ENCODE measurements at regions not wholly inside any gene's neighbourhood (a gene's known extent, or its start where the extent isn't known, plus 50 kb on each side); places are given as distances from the start of the nearest gene placed in this dataset.

- no peaks in the 10 kb centered on the region for H3K27me3 ChIP-seq (ENCODE audit: control insufficient read depth in 2 of 2, insufficient read depth in 2 of 2, low read length in 2 of 2)
- DNase-seq (ENCODE audit: extremely low read depth in 1 of 4, low spot score in 3 of 4) (peak; percentile 27 to 36 (median 32)), ATAC-seq (peak; percentile 74), FAIRE-seq (peak; percentile 68)
- H3K4me1 ChIP-seq (replicated peaks in 1 of 2; ENCODE audit: control insufficient read depth in 2 of 2, insufficient read depth in 2 of 2, low read length in 2 of 2): no peaks in the 10 kb centered on the region; a peak in 3 of 5 replicates
- intact Hi-C loops (cut with micrococcal nuclease): loop anchor here (1.0 to 10.0 kb wide), 4 partner anchors 305 to 1076 kb away; no protein-coding TSS in a partner anchor
- in situ Hi-C loops (cut with MboI): no loop called here
- H2AFZ ChIP-seq (ENCODE audit: low read depth, low read length): no peak overlapping the region
- BruUV-seq (replicated peaks): no TSS peak
- 38% methylated on average over 2 of the region's 2 CpGs for WGBS (ENCODE audit: insufficient coverage, low coverage, missing lambda C conversion rate)
- no peaks in the 10 kb centered on the region for H3K36me3 ChIP-seq (ENCODE audit: control insufficient read depth, insufficient read depth, low read length)
- no peaks in the 10 kb centered on the region for H4K20me1 ChIP-seq (replicated peaks; ENCODE audit: control insufficient read depth, insufficient read depth, low read length)
- no peaks in the 10 kb centered on the region for H3K9me3 ChIP-seq (replicated peaks; ENCODE audit: control insufficient read depth, insufficient read depth, low read depth, low read length)
- ChIA-PET CTCF (ENCODE audit: low intra/inter-chr PET ratio) (interaction anchor here (0.8 kb wide), 1 partner anchor 304 kb away, joined by 6 read pairs; no protein-coding TSS in a partner anchor), POLR2A (no interaction called here)
- H3K4me2 ChIP-seq (ENCODE audit: insufficient read depth, low read length): no peak overlapping the region
- no peak overlapping the region for H3K9ac ChIP-seq (ENCODE audit: insufficient read depth in 1 of 2, low read depth in 2 of 2, low read length in 2 of 2)
- no peaks in the 10 kb centered on the region for H3K79me2 ChIP-seq (ENCODE audit: control insufficient read depth, insufficient read depth, low read length)
- H3K9me1 ChIP-seq (ENCODE audit: control insufficient read depth, insufficient read depth, low read length): no peaks in the 10 kb centered on the region
- H3K4me3 ChIP-seq: no peak overlapping the region
- no peak overlapping the region for H3K27ac ChIP-seq (ENCODE audit: extremely low read depth, low read depth, low read length)
- TF ChIP-seq NFIX (CRISPR knock-in tag; IDR thresholded peaks at IDR 0.05; ENCODE audit: low read depth) (no peak), SMC3 (conservative IDR thresholded peaks at IDR 0.05; ENCODE audit: insufficient read depth, low read depth, low read length) (peak; percentile 61), SIN3A (IDR thresholded peaks at IDR 0.05; ENCODE audit: borderline replicate concordance in 2 of 2, control insufficient read depth in 1 of 2, low read depth in 2 of 2, low read length in 2 of 2) (no peak), GABPA (tag; conservative IDR thresholded peaks at IDR 0.05; ENCODE audit: low read depth) (0 out of 2 replicates have a peak, but pooled peaks have one; percentile 21), THRAP3 (IDR thresholded peaks at IDR 0.05; ENCODE audit: borderline replicate concordance) (no peak), ESRRA (IDR thresholded peaks at IDR 0.05; ENCODE audit: borderline replicate concordance, low read depth) (0 out of 2 replicates have a peak, but pooled peaks have one; percentile 13), RAD21 (CRISPR knock-in tag; conservative IDR thresholded peaks at IDR 0.05 in 1 of 2, IDR thresholded peaks at IDR 0.05 in 1 of 2) (peak; percentile 82 to 85), ZNF282 (CRISPR knock-in tag; IDR thresholded peaks at IDR 0.05) (no peak), MTA3 (IDR thresholded peaks at IDR 0.05; ENCODE audit: borderline replicate concordance) (peak; percentile 17; the same call in 1 of the 2 replicates), REST (IDR thresholded peaks at IDR 0.05; ENCODE audit: borderline replicate concordance) (peak; percentile 79), REST (CRISPR knock-in tag; IDR thresholded peaks at IDR 0.05; ENCODE audit: low read depth) (no peak)
- TF ChIP-seq, protein P1, sequence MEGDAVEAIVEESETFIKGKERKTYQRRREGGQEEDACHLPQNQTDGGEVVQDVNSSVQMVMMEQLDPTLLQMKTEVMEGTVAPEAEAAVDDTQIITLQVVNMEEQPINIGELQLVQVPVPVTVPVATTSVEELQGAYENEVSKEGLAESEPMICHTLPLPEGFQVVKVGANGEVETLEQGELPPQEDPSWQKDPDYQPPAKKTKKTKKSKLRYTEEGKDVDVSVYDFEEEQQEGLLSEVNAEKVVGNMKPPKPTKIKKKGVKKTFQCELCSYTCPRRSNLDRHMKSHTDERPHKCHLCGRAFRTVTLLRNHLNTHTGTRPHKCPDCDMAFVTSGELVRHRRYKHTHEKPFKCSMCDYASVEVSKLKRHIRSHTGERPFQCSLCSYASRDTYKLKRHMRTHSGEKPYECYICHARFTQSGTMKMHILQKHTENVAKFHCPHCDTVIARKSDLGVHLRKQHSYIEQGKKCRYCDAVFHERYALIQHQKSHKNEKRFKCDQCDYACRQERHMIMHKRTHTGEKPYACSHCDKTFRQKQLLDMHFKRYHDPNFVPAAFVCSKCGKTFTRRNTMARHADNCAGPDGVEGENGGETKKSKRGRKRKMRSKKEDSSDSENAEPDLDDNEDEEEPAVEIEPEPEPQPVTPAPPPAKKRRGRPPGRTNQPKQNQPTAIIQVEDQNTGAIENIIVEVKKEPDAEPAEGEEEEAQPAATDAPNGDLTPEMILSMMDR (IDR thresholded peaks at IDR 0.05 in 2 of 3, conservative IDR thresholded peaks at IDR 0.05 in 1 of 3; ENCODE audit: insufficient read depth in 2 of 3, low read depth in 1 of 3, low read length in 3 of 3): peak; percentile 57 to 78 (median 67); a peak in 4 of 6 replicates
Observed at GRCh38 chr3:5731100-5731499, 543.6 kb downstream of the EDEM1 start.
